Transverse colon (tissue), 4 donors: ENCODE measurements at regions not wholly inside any gene's neighbourhood (a gene's known extent, or its start where the extent isn't known, plus 50 kb on each side); places are given as distances from the start of the nearest gene placed in this dataset.
"Not testable (repeated sequence)": the region's sequence is repeated elsewhere in the genome, so short reads cannot be mapped to it uniquely, and the experiment has no call there.

Source experiments
- DNase-seq: peaks from one replicate; pipeline ENCODE4 v3.0.0-alpha.2; 2019
- H3K27ac ChIP-seq, 4 donors: fragments of 200-600 bp; sonication (generic); 2 replicates each; pipeline ENCODE4 v1.5.1; 2016 to 2018; ENCODE audit warnings: inconsistent platforms in 4 of 4
- H3K27me3 ChIP-seq: fragments of 200-600 bp; sonication (generic); 2 replicates; pipeline ENCODE4 v1.5.1; 2017; ENCODE audit warnings: inconsistent platforms
- H3K36me3 ChIP-seq, 4 donors: fragments of 200-600 bp; sonication (generic); 2 replicates each; pipeline ENCODE4 v1.5.1; 2017 to 2019; ENCODE audit warnings: inconsistent platforms in 4 of 4
- H3K4me1 ChIP-seq, 4 donors: fragments of 200-600 bp; sonication (generic); 2 replicates each; pipeline ENCODE4 v1.5.1; 2017 to 2020; ENCODE audit warnings: inconsistent platforms in 4 of 4
- H3K4me3 ChIP-seq, 4 donors: fragments of 200-600 bp; sonication (generic); 1 replicate in 1 of 4; 2 replicates in 3 of 4; pipeline versions ENCODE4 v1.5.1 to v1.6.1; 2017 to 2019; ENCODE audit warnings: inconsistent platforms in 4 of 4
- H3K9me3 ChIP-seq, 2 donors: fragments of 200-600 bp; sonication (generic); 2 replicates each; pipeline ENCODE4 v1.5.1; 2017 to 2019; ENCODE audit warnings: inconsistent platforms in 2 of 2
- EP300 ChIP-seq: sonication (generic); formaldehyde crosslinking; IDR thresholded peaks from one replicate; pipeline ENCODE4 v1.6.1; 2017; ENCODE audit warnings: antibody characterized with exemption, low read depth
- POLR2A ChIP-seq: fragments of 450-650 bp; IDR thresholded peaks from one replicate; pipeline ENCODE4 v1.6.1; 2016; ENCODE audit warnings: antibody characterized with exemption, mild to moderate bottlenecking, moderate library complexity
- POLR2AphosphoS5 ChIP-seq, 3 donors: sonication (generic); formaldehyde crosslinking; IDR thresholded peaks; one replicate each; pipeline ENCODE4 v1.6.1; 2016; ENCODE audit warnings: antibody characterized with exemption in 3 of 3
- WGBS, 2 donors: methylation state at CpG; one replicate each; pipeline ENCODE4 v1.1.5; 2018; ENCODE audit warnings: low coverage in 1 of 2; 5-methylcytosine and 5-hydroxymethylcytosine counted together
- in situ Hi-C, 4 donors: fragments of 200-750 bp; cut with MboI; loops; one replicate each; pipeline versions ENCODE4 v1.15.0 to v1.15.1; 2017; ENCODE audit warnings: low sequenced_read_pairs in 3 of 4, low pct_ligation_motif_present in 1 of 4, low pct_unique_long_range_greater_than_20kb in 1 of 4
- intact Hi-C: fragments of 100-400 bp; cut with DNase I; formaldehyde crosslinking; loops from one replicate; pipeline ENCODE4 v1.15.1; 2023; ENCODE audit warnings: low total_unique reads
- TF ChIP-seq, protein P1 (sequence below), 5 experiments: fragments of 200-600 bp in 3 of 5; fragments of 450-650 bp in 2 of 5; sonication (generic) in 3 of 5; IDR thresholded peaks; 1 replicate in 2 of 5; 2 replicates in 3 of 5; pipeline ENCODE4 v1.5.1; 2016 to 2017; ENCODE audit warnings: antibody characterized with exemption in 5 of 5, inconsistent platforms in 3 of 5, mild to moderate bottlenecking in 2 of 5, moderate library complexity in 1 of 5

DNA sequence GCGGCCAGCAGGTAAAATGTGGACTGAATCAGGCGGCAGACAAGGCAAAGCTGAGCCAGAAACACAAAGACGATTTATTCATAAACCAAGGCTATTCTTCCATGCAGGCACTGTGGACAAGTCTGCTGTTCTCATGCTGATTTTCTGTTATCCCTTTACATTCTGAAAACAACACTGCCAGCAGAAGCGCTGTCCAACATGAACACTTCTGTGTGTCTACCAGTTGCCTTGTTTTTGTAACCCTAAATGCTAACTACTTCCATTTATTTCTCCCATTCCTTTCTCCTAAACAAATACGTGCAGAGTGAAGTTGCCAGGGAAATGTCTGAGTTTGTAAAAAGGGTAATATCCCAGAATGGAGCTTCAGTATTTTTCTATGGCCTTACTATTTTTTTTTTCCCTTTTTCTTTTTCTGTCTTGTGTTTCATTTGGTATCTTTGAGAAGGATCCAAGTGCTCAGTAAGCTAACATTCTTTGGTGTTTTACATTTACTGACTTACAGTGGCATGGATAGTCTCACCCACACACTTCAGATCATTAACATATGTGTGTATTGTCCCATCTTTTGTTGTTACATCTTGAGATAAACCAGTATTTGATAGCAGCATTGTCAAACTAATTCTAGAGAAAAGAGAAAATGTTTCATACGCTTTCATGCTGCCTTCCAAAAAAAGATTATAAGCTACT, 1308.9 kb upstream of the MAP3K7 start:
- Histone ChIP-seq H3K4me1 (no peaks in the 10 kb centered on the region), H3K27me3 (no peaks in the 10 kb centered on the region), H3K36me3 (no peaks in the 10 kb centered on the region), H3K9me3 (peaks cover 0 to 12% of the 10 kb centered on the region in 2 donors), H3K4me3 (no peak overlapping the region), H3K27ac (no peak overlapping the region)
- TF ChIP-seq, protein P1, sequence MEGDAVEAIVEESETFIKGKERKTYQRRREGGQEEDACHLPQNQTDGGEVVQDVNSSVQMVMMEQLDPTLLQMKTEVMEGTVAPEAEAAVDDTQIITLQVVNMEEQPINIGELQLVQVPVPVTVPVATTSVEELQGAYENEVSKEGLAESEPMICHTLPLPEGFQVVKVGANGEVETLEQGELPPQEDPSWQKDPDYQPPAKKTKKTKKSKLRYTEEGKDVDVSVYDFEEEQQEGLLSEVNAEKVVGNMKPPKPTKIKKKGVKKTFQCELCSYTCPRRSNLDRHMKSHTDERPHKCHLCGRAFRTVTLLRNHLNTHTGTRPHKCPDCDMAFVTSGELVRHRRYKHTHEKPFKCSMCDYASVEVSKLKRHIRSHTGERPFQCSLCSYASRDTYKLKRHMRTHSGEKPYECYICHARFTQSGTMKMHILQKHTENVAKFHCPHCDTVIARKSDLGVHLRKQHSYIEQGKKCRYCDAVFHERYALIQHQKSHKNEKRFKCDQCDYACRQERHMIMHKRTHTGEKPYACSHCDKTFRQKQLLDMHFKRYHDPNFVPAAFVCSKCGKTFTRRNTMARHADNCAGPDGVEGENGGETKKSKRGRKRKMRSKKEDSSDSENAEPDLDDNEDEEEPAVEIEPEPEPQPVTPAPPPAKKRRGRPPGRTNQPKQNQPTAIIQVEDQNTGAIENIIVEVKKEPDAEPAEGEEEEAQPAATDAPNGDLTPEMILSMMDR (IDR thresholded peaks at IDR 0.05): no peak
- no peak for TF ChIP-seq POLR2AphosphoS5 (IDR thresholded peaks at IDR 0.05)
- 62 to 64% methylated on average over 5 to 6 of the region's 6 CpGs for WGBS, 2 donors
- in situ Hi-C loops: no loop called here
- intact Hi-C loops: no loop called here
- DNase-seq: no peak

DNA sequence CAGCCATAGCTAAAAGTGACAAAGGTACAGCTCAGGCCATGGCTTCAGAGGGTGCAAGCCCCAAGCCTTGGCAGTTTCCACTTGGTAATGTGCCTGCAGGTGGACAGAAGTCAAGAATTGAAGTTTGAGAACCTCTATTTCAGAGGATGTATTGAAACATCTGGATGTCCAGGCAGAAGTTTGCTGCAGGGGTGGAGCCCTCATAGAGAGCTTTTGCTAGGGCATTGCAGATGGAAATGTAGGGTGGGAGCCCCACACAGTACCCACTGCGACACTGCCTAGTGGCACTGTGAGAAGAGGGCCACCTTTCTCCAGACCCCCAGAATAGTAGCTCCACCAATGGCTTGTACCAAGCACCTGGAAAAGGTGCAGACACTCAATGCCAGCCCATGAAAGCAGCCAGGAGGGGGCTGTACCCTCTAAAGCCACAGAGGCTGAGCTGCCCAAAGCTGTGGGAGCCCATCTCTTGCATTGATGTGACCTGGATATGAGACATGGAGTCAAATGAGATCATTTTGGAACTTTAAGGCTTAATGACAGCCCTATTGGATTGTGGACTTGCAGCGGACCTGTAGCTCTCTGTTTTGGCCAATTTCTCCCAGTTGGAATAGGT, 1299.4 kb upstream of the MAP3K7 start:
- in situ Hi-C loops: no loop called here
- 53% methylated on average over 2 of the region's 2 CpGs; no CpG with 5 or more reads in 1 of the 2 donors for WGBS, 2 donors

GRCh38 chr6:91881791-91882190, 1294.9 kb upstream of the MAP3K7 start:
- H3K27ac ChIP-seq, intact Hi-C loops, DNase-seq, H3K27me3 ChIP-seq, H3K9me3 ChIP-seq, H3K4me3 ChIP-seq, H3K4me1 ChIP-seq, H3K36me3 ChIP-seq, in situ Hi-C loops: not testable (repeated sequence)
- 61 to 90% methylated on average over 2 to 16 of the region's 16 CpGs for WGBS, 2 donors

More for the DNA sequence above, 1299.4 kb upstream of the MAP3K7 start:
- TF ChIP-seq POLR2AphosphoS5 (IDR thresholded peaks at IDR 0.05) (no peak), EP300 (no peak), POLR2A (no peak)
- TF ChIP-seq, protein P1 (IDR thresholded peaks at IDR 0.05): no peak
- Histone ChIP-seq H3K27ac (no peak overlapping the region), H3K36me3 (no peaks in the 10 kb centered on the region), H3K27me3 (no peaks in the 10 kb centered on the region), H3K4me3 (no peak overlapping the region), H3K4me1 (no peaks in the 10 kb centered on the region), H3K9me3 (peaks cover 0 to 6% of the 10 kb centered on the region in 2 donors)
- intact Hi-C loops: no loop called here
- no peak for DNase-seq

DNA sequence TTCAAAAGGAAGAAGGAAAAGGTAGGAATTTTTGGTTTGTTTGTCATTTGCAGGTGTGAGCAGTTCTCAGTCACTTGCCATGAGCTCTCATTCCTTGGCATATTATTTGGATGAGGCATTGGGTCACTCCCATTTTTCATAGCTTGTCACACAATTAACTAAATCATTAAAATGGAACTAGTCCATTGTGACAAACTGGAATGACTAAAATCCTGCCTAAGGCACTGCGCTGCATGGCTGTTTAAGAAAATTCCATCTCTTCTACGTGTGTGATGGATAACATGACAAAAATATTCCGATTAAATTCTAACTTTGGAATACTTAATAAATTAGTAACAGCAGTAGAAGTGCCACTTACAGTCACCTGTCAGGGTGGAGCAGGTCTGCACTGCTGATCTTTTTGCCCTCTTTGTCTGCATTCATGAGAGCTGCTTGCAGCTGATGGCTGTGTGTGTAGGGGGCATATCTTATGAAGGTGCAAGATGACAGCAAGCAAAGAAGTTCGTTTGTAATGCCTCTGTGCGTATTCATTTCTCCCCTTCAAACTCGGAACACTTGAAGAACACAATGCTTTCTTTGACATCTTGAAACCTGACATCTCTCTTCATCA, 1292.6 kb upstream of the MAP3K7 start:
- Histone ChIP-seq H3K36me3 (no peaks in the 10 kb centered on the region), H3K9me3 (no peaks in the 10 kb centered on the region), H3K4me1 (no peaks in the 10 kb centered on the region), H3K27me3 (no peaks in the 10 kb centered on the region), H3K27ac (no peak overlapping the region), H3K4me3 (no peak overlapping the region)
- DNase-seq: no peak
- in situ Hi-C loops: no loop called here
- intact Hi-C loops: no loop called here
- 70 to 71% methylated on average over 6 of the region's 6 CpGs for WGBS, 2 donors
- no peak for TF ChIP-seq POLR2AphosphoS5 (IDR thresholded peaks at IDR 0.05)
- TF ChIP-seq EP300: no peak
- TF ChIP-seq, protein P1 (IDR thresholded peaks at IDR 0.05): no peak
- TF ChIP-seq POLR2A: no peak
